T-helper 1 cell (primary cell): ENCODE measurements at regions not wholly inside any gene's neighbourhood (a gene's known extent, or its start where the extent isn't known, plus 50 kb on each side); places are given as distances from the start of the nearest gene placed in this dataset.

Experiments used
- DNase-seq, 5 donors: peaks; one replicate each; pipeline ENCODE4 v3.0.0-alpha.2; 2012 to 2020

- DNase-seq, result no peak
Measured at GRCh38 chr10:43006490-43006889, 70.4 kb upstream of the RET start.

GRCh38 chr10:43012578-43012977, 64.3 kb upstream of the RET start:
- no peak for DNase-seq

- no peak for DNase-seq
Measured at GRCh38 chr10:43013065-43013464, 63.8 kb upstream of the RET start.

- DNase-seq, result no peak
Measured at GRCh38 chr10:43024524-43024923, 52.3 kb upstream of the RET start.

GRCh38 chr10:43024942-43025700, 51.7 kb upstream of the RET start:
- no peak for DNase-seq

- DNase-seq, result no peak
Measured at GRCh38 chr10:43026039-43026973, 50.6 kb upstream of the RET start.
